Mucosa of rectum (tissue), 2 donors: ENCODE measurements at regions not wholly inside any gene's neighbourhood (a gene's known extent, or its start where the extent isn't known, plus 50 kb on each side); places are given as distances from the start of the nearest gene placed in this dataset.

ENCODE experiments used
- H3K27ac ChIP-seq, 2 donors: one replicate each; pipeline ENCODE4 v1.7.0; 2013; ENCODE audit warnings: inconsistent platforms in 2 of 2, low read depth in 2 of 2, low read length in 2 of 2
- H3K27me3 ChIP-seq, 2 donors: one replicate each; pipeline ENCODE4 v1.7.0; 2013; ENCODE audit warnings: low read length in 2 of 2; ENCODE audit not compliant: control insufficient read depth in 2 of 2, insufficient read depth in 2 of 2
- H3K36me3 ChIP-seq, 2 donors: one replicate each; pipeline ENCODE4 v1.7.0; 2013; ENCODE audit warnings: low read length in 2 of 2; ENCODE audit not compliant: control insufficient read depth in 2 of 2, insufficient read depth in 2 of 2
- H3K4me1 ChIP-seq, 2 donors: one replicate each; pipeline ENCODE4 v1.7.0; 2013; ENCODE audit warnings: low read length in 2 of 2, mild to moderate bottlenecking in 1 of 2; ENCODE audit not compliant: control insufficient read depth in 2 of 2, insufficient read depth in 2 of 2
- H3K4me3 ChIP-seq, 2 donors: one replicate each; pipeline ENCODE4 v1.7.0; 2013; ENCODE audit warnings: low read length in 2 of 2
- H3K9ac ChIP-seq, 2 donors: one replicate each; pipeline ENCODE4 v1.7.0; 2013; ENCODE audit warnings: low read length in 2 of 2, low read depth in 1 of 2, mild to moderate bottlenecking in 1 of 2
- H3K9me3 ChIP-seq, 2 donors: one replicate each; pipeline ENCODE4 v1.7.0; 2013; ENCODE audit warnings: low read length in 2 of 2; ENCODE audit not compliant: control insufficient read depth in 2 of 2
- donor health status: healthy.
- donor health status: Normal muscosa, but diverticular disease.

DNA sequence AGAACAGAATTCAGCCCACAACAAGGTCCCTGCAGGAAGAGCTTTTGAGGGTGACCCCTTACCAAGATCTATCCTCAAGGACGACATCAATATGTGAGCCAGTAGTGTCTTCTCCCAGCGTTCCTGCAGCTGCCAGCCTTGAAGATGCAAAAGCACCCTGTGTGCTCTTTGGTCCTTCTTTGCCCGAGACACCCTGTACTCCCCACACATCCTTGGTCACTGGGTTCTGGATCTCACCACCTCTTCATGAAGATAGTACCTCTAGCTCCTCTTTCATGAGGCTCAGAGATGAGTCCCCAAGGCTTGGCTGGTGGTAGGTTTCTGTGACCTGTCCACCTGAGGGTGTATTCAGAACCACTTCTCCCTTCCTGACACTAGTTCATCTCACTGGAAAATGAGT is 259.6 kb upstream of the FOXQ1 start:
- Histone ChIP-seq H3K4me1 (peaks cover 0 to 3% of the 10 kb centered on the region in 2 donors), H3K27me3 (peaks cover 0 to 3% of the 10 kb centered on the region in 2 donors), H3K9ac (no peak overlapping the region)

DNA sequence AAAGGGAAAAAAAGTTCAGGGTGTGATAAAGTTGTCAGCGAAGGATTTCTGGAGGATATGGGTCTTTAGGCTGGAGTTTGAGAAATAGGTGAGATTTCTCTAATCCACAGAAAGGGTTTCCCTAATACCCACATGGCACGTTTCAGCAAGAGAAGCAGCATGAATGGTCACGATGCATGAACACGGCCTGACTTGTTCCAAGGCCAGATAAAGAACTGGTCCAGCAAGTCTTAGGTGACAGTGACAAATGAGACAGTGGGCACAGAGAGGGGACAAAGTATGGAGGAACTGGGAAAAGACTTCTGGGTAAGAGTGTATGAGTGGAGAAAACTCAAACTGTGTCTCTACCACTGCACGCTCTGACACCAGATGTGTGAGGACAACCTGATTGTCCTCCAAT is 262.0 kb upstream of the FOXQ1 start:
- H3K9me3 ChIP-seq = no peaks in the 10 kb centered on the region
- H3K4me1 ChIP-seq = peaks cover 2 to 7% of the 10 kb centered on the region in 2 donors
- peaks cover 0 to 3% of the 10 kb centered on the region in 2 donors for H3K27me3 ChIP-seq
- no peak overlapping the region for H3K27ac ChIP-seq
- H3K9ac ChIP-seq = no peak overlapping the region
- no peak overlapping the region for H3K4me3 ChIP-seq
- H3K36me3 ChIP-seq = no peaks in the 10 kb centered on the region

More for the DNA sequence above, 259.6 kb upstream of the FOXQ1 start:
- H3K27ac ChIP-seq = no peak overlapping the region
- no peak overlapping the region for H3K4me3 ChIP-seq
- H3K36me3 ChIP-seq = no peaks in the 10 kb centered on the region
- no peaks in the 10 kb centered on the region for H3K9me3 ChIP-seq

GRCh38 chr6:1049170-1049569 is 262.7 kb upstream of the FOXQ1 start:
- H3K27me3 ChIP-seq = peaks cover 0 to 3% of the 10 kb centered on the region in 2 donors
- no peak overlapping the region for H3K9ac ChIP-seq
- no peaks in the 10 kb centered on the region for H3K9me3 ChIP-seq
- peaks cover 10 to 15% of the 10 kb centered on the region in 2 donors for H3K4me1 ChIP-seq
- no peak overlapping the region for H3K27ac ChIP-seq
- H3K36me3 ChIP-seq = no peaks in the 10 kb centered on the region
- H3K4me3 ChIP-seq = no peak overlapping the region

DNA sequence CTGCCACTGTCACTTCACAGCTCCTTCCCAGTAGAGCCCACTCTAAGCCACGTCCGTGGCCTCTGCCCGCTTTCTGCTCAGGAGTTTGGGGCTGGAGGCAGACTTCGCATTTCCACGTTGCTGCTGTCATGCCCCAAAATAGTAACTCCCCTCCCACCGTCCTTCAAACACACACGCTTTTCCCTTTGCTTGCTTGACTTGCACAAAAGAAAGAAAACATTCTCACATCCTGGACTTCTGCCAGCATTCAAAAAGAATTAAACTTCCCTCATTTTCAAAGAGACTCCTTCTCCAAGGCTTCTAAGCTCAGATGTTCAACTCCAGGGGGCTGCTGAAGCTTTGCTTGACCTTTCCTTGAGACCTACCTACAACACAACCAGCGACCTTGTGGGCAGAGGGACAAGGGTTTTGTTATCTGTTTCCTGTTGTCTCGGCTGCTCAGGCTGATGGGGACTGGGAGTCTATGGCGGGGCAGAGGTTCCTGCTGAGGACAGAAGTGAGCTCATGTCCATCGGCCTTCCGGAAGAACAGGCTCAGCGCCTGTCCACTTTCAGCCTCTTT is 263.8 kb upstream of the FOXQ1 start:
- H3K9me3 ChIP-seq = no peaks in the 10 kb centered on the region
- no peak overlapping the region for H3K4me3 ChIP-seq
- no peaks in the 10 kb centered on the region for H3K36me3 ChIP-seq
- H3K27me3 ChIP-seq = peaks cover 0 to 3% of the 10 kb centered on the region in 2 donors
- H3K27ac ChIP-seq = no peak overlapping the region
- H3K4me1 ChIP-seq = peaks cover 10 to 22% of the 10 kb centered on the region in 2 donors
- H3K9ac ChIP-seq = no peak overlapping the region

GRCh38 chr6:1045239-1045638 is 266.7 kb upstream of the FOXQ1 start:
- H3K4me3 ChIP-seq = no peak overlapping the region
- H3K4me1 ChIP-seq = peaks cover 10 to 23% of the 10 kb centered on the region in 2 donors
- no peak overlapping the region for H3K9ac ChIP-seq
- no peaks in the 10 kb centered on the region for H3K9me3 ChIP-seq
- H3K36me3 ChIP-seq = no peaks in the 10 kb centered on the region
- H3K27me3 ChIP-seq = peaks cover 0 to 3% of the 10 kb centered on the region in 2 donors
- H3K27ac ChIP-seq = no peak overlapping the region

- no peak overlapping the region for H3K27ac ChIP-seq
- no peak overlapping the region for H3K9ac ChIP-seq
- peaks cover 12 to 31% of the 10 kb centered on the region in 2 donors for H3K4me1 ChIP-seq
- no peaks in the 10 kb centered on the region for H3K36me3 ChIP-seq
- H3K9me3 ChIP-seq = no peaks in the 10 kb centered on the region
- no peak overlapping the region for H3K4me3 ChIP-seq
- peaks cover 0 to 3% of the 10 kb centered on the region in 2 donors for H3K27me3 ChIP-seq
Observed at GRCh38 chr6:1044040-1044836, 267.7 kb upstream of the FOXQ1 start.

DNA sequence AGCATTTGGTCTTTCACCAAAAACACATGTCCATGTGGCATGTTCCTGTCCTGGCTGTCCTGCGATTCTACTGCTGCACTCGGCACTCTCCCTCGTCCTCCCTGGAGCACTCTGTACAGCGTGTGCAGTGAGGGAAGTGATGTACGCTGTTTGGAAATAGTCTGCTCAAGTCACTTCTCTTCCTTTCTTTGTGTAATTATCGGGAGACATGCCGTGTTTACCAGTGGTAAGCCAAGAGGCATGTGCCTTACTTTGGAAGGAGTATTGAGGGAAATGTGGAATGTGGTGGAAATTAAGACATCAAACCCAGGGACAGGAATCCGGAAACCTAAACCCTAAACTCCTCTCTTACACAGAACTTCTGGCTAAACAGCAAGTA is 268.5 kb upstream of the FOXQ1 start:
- Histone ChIP-seq H3K27ac (no peak overlapping the region), H3K4me1 (peaks cover 12 to 33% of the 10 kb centered on the region in 2 donors), H3K9ac (no peak overlapping the region), H3K4me3 (no peak overlapping the region), H3K9me3 (no peaks in the 10 kb centered on the region), H3K27me3 (peaks cover 0 to 3% of the 10 kb centered on the region in 2 donors), H3K36me3 (no peaks in the 10 kb centered on the region)

DNA sequence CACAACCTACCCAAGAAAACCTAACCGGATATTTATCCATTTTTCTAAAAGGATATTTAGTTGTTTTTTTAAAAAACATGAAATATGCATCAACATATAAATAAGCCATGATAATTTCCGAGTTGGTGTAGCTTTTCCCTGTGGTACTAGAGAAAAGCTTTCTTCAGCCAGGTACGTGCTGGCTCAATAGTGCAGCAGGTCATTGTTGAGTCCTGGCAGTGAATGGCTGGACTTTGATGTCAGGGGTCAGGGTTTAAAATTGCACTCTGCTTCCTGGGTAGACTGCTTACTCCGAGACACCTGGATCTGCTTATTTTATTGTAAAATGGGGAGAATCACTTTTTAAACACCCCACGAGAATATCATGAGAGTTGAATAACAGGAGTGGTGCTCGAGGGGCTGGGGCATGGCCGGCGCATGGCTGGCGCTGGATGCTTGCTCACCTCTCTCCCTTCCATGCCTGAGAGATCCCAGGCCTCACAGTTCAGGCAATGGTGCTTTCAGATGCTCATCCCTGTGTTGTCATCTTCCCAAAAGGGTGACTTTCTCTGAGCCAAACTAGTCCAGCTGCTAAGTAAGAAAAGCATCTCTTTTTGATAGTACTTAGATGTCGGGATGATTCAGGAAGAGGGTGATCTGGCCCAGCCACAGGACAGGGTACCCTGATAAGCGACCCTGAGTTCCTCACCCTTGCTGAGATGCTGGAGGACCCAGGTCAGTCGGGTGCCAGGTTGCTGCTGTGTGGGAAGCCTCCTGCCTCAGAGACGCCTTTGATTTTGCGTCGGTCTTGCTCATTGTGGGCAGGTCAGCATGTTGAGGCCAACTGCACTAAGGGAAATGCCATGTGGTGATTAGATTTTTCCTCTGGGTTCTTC is 269.1 kb upstream of the FOXQ1 start:
- no peaks in the 10 kb centered on the region for H3K27me3 ChIP-seq
- no peak overlapping the region for H3K9ac ChIP-seq
- no peaks in the 10 kb centered on the region for H3K9me3 ChIP-seq
- H3K27ac ChIP-seq = no peak overlapping the region
- H3K4me1 ChIP-seq = peaks cover 12 to 33% of the 10 kb centered on the region in 2 donors
- no peaks in the 10 kb centered on the region for H3K36me3 ChIP-seq
- H3K4me3 ChIP-seq = no peak overlapping the region

DNA sequence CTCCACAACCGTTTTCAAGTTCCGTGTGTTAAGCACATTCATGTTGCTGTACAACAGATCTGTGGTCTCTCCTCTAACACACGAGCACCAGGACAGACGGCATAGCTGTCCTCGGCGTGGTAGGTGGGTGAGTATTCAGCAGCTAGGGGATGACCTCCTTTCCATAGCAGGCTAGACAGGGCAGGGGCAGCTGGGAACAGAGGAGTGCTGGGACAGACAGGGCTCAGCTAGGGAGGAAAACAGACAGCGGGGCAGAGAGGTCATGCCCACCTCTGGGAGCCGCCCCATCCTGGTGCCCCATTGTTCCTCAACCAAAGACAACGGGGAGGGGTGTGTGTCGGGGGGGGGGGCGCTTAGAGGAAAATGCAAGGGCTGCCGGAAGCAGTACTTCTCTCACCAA is 271.5 kb upstream of the FOXQ1 start:
- H3K36me3 ChIP-seq = no peaks in the 10 kb centered on the region
- H3K9ac ChIP-seq = no peak overlapping the region
- peaks cover 12 to 29% of the 10 kb centered on the region in 2 donors for H3K4me1 ChIP-seq
- no peak overlapping the region for H3K27ac ChIP-seq
- H3K9me3 ChIP-seq = no peaks in the 10 kb centered on the region
- H3K4me3 ChIP-seq = no peak overlapping the region
- no peaks in the 10 kb centered on the region for H3K27me3 ChIP-seq

- Histone ChIP-seq H3K4me3 (no peak overlapping the region), H3K9me3 (no peaks in the 10 kb centered on the region), H3K9ac (no peak overlapping the region), H3K27ac (no peak overlapping the region), H3K4me1 (peaks cover 8 to 24% of the 10 kb centered on the region in 2 donors), H3K36me3 (no peaks in the 10 kb centered on the region), H3K27me3 (no peaks in the 10 kb centered on the region)
Observed at GRCh38 chr6:1039746-1040145, 272.2 kb upstream of the FOXQ1 start.
